Breast epithelium (tissue), 3 donors: ENCODE measurements at regions not wholly inside any gene's neighbourhood (a gene's known extent, or its start where the extent isn't known, plus 50 kb on each side); places are given as distances from the start of the nearest gene placed in this dataset.
"Not testable (repeated sequence)": the region's sequence is repeated elsewhere in the genome, so short reads cannot be mapped to it uniquely, and the experiment has no call there.

Experiments
- POLR2A ChIP-seq: fragments of 450-650 bp; IDR thresholded peaks from one replicate; pipeline ENCODE4 v1.6.1; 2016; ENCODE audit warnings: antibody characterized with exemption, mild to moderate bottlenecking, moderate library complexity
- TF ChIP-seq, protein P1 (sequence below), 3 donors: fragments of 450-650 bp; IDR thresholded peaks; one replicate each; pipeline ENCODE4 v1.5.1; 2016 to 2017; ENCODE audit warnings: antibody characterized with exemption in 3 of 3, mild to moderate bottlenecking in 3 of 3, moderate library complexity in 3 of 3

DNA sequence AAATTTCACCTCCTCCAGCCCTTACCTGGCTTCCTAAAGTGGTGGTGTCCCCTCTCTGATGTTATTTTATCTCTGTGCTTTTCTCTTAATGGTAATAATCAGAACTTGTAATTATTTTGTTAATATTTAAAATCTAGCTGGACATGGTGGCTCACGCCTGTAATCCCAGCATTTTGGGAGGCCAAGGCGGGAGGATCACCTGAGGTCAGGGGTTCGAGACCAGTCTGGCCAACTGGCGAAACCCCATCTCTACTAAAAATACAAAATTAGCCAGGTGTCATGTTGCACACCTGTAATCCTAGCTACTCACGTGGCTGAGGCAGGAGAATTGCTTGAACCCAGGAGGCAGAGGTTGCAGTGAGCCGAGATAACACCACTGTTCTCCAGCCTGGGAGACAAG, 4780.8 kb upstream of the OR11H1 start:
- not testable (repeated sequence) for TF ChIP-seq POLR2A
- TF ChIP-seq, protein P1, sequence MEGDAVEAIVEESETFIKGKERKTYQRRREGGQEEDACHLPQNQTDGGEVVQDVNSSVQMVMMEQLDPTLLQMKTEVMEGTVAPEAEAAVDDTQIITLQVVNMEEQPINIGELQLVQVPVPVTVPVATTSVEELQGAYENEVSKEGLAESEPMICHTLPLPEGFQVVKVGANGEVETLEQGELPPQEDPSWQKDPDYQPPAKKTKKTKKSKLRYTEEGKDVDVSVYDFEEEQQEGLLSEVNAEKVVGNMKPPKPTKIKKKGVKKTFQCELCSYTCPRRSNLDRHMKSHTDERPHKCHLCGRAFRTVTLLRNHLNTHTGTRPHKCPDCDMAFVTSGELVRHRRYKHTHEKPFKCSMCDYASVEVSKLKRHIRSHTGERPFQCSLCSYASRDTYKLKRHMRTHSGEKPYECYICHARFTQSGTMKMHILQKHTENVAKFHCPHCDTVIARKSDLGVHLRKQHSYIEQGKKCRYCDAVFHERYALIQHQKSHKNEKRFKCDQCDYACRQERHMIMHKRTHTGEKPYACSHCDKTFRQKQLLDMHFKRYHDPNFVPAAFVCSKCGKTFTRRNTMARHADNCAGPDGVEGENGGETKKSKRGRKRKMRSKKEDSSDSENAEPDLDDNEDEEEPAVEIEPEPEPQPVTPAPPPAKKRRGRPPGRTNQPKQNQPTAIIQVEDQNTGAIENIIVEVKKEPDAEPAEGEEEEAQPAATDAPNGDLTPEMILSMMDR (IDR thresholded peaks at IDR 0.05): not testable (repeated sequence)
